K562 (cell line): ENCODE measurements at regions not wholly inside any gene's neighbourhood (a gene's known extent, or its start where the extent isn't known, plus 50 kb on each side); places are given as distances from the start of the nearest gene placed in this dataset.

Experiments used
- ATAC-seq: fragments of 200-7000 bp; cut with Tn5 transposase; 3 replicates; pipeline ENCODE4 v1.9.1; 2020; ENCODE audit warnings: moderate library complexity
- BruUV-seq: library from RNA; stranded (reverse); fragments of 400-500 nt; replicated peaks from 2 replicates; lab custom pipeline; 2021; lab: Mats Ljungman, UMichigan
- CTCF ChIA-PET: fragments of 300-600 bp; formaldehyde crosslinking; extraction: SDS; loops from one replicate; lab custom pipeline; 2021; ENCODE audit warnings: low intra/inter-chr PET ratio; lab: Yijun Ruan, JAX
- POLR2A ChIA-PET: fragments of 300-600, 350-650 bp; sonication (Branson Sonifier 250); formaldehyde crosslinking; extraction: SDS; loops from one replicate; lab custom pipeline; 2021; ENCODE audit warnings: antibody characterized with exemption, inconsistent platforms; lab: Yijun Ruan, JAX
- DNase-seq, 4 experiments: peaks; one replicate each; pipeline versions ENCODE4 v3.0.0 to v3.0.0-alpha.2; 2011 to 2018; ENCODE audit warnings: low spot score in 3 of 4, mixed read lengths in 3 of 4; ENCODE audit errors: extremely low read depth in 1 of 4
- FAIRE-seq: peaks from 2 replicates; lab custom pipeline; 2011; peaks lifted over from hg19 to GRCh38; lab: Jason Lieb, UNC
- H2AFZ ChIP-seq: 2 replicates; pipeline ENCODE4 v1.6.0; 2011; ENCODE audit warnings: low read depth, low read length, control low read depth, inconsistent platforms
- H3K27ac ChIP-seq: fragments of 200-600 bp; 3 replicates; pipeline ENCODE4 v1.8.0; 2011; ENCODE audit warnings: low read depth, mild to moderate bottlenecking, control low read depth, inconsistent platforms, low read length, moderate library complexity, mixed read lengths; ENCODE audit errors: extremely low read depth
- H3K27me3 ChIP-seq, 2 experiments: fragments of 300-600 bp in 1 of 2; 2 replicates in 1 of 2; 3 replicates in 1 of 2; pipeline versions ENCODE4 v1.6.0 to v1.8.0; 2011; ENCODE audit warnings: inconsistent platforms in 2 of 2, low read length in 2 of 2, mild to moderate bottlenecking in 1 of 2, mixed read lengths in 1 of 2, moderate library complexity in 1 of 2; ENCODE audit not compliant: control insufficient read depth in 2 of 2, insufficient read depth in 2 of 2
- H3K36me3 ChIP-seq: fragments of 300-600 bp; 3 replicates; pipeline ENCODE4 v1.8.0; 2011; ENCODE audit warnings: mild to moderate bottlenecking, low read length, inconsistent platforms; ENCODE audit not compliant: control insufficient read depth, insufficient read depth
- H3K4me1 ChIP-seq, 2 experiments: fragments of 200-600 bp in 1 of 2; replicated peaks in 1 of 2; 2 replicates in 1 of 2; 3 replicates in 1 of 2; pipeline versions ENCODE4 v1.5.1 to v1.8.0; 2011; ENCODE audit warnings: inconsistent platforms in 2 of 2, low read length in 2 of 2, mild to moderate bottlenecking in 1 of 2, mixed read lengths in 1 of 2, moderate library complexity in 1 of 2; ENCODE audit not compliant: control insufficient read depth in 2 of 2, insufficient read depth in 2 of 2
- H3K4me2 ChIP-seq: 2 replicates; pipeline ENCODE4 v1.6.1; 2011; ENCODE audit warnings: low read length, control low read depth, inconsistent platforms, mixed read lengths; ENCODE audit not compliant: insufficient read depth
- H3K4me3 ChIP-seq: fragments of 200-600 bp; sonication (generic), shearing (Covaris generic); 2 replicates; pipeline ENCODE4 v1.5.1; 2016; ENCODE audit warnings: control low read depth, inconsistent platforms
- H3K79me2 ChIP-seq: fragments of 200-600 bp; 3 replicates; pipeline ENCODE4 v1.8.0; 2011; ENCODE audit warnings: low read length, inconsistent platforms; ENCODE audit not compliant: control insufficient read depth, insufficient read depth
- H3K9ac ChIP-seq, 2 experiments: 2 replicates each; pipeline versions ENCODE4 v1.6.0 to v1.6.1; 2011; ENCODE audit warnings: low read depth in 2 of 2, low read length in 2 of 2, control low read depth in 1 of 2, inconsistent platforms in 1 of 2, mild to moderate bottlenecking in 1 of 2, mixed read lengths in 1 of 2; ENCODE audit not compliant: insufficient read depth in 1 of 2
- H3K9me1 ChIP-seq: one replicate; pipeline ENCODE4 v1.6.0; 2011; ENCODE audit warnings: inconsistent platforms, mild to moderate bottlenecking, low read length, moderate library complexity; ENCODE audit not compliant: control insufficient read depth, insufficient read depth
- H3K9me3 ChIP-seq: replicated peaks from 2 replicates; pipeline ENCODE4 v1.5.1; 2011; ENCODE audit warnings: low read depth, low read length, inconsistent platforms; ENCODE audit not compliant: control insufficient read depth, insufficient read depth
- H4K20me1 ChIP-seq: replicated peaks from 2 replicates; pipeline ENCODE4 v1.6.1; 2011; ENCODE audit warnings: low read length, inconsistent platforms, mixed read lengths; ENCODE audit not compliant: control insufficient read depth, insufficient read depth
- CBX5 ChIP-seq: IDR thresholded peaks from 2 replicates; pipeline ENCODE4 v1.6.1; 2014; ENCODE audit warnings: low read depth, borderline replicate concordance
- GABPB1 ChIP-seq: sonication (generic); formaldehyde crosslinking; IDR thresholded peaks from 2 replicates; pipeline ENCODE4 v1.8.0; 2022; ENCODE audit warnings: mild to moderate bottlenecking, missing genetic modification reagents
- PATZ1 ChIP-seq: fragments of 250-450 bp; sonication (Bioruptor Pico); IDR thresholded peaks from 2 replicates; pipeline ENCODE4 v1.5.0; 2020; ENCODE audit warnings: mild to moderate bottlenecking, borderline replicate concordance
- POU5F1 ChIP-seq: fragments of 150-350 bp; IDR thresholded peaks from 2 replicates; pipeline ENCODE4 v1.6.1; 2014; ENCODE audit warnings: borderline replicate concordance, low read length, low read depth, mild to moderate bottlenecking; ENCODE audit not compliant: partially characterized antibody
- PTBP1 ChIP-seq: fragments of 200-400 bp; formaldehyde crosslinking; IDR thresholded peaks from 2 replicates; pipeline ENCODE4 v1.6.1; 2017; ENCODE audit warnings: low read depth, low read length
- ZBTB43 ChIP-seq: sonication (generic); formaldehyde crosslinking; IDR thresholded peaks from 2 replicates; pipeline ENCODE4 v1.8.0; 2023; ENCODE audit warnings: mild to moderate bottlenecking, missing genetic modification reagents
- ZFPM2 ChIP-seq: fragments of 250-450 bp; sonication (Bioruptor Pico); IDR thresholded peaks from 2 replicates; pipeline ENCODE4 v1.5.1; 2022; ENCODE audit warnings: mild to moderate bottlenecking
- ZNF518B ChIP-seq: fragments of 250-450 bp; sonication (Bioruptor Pico); IDR thresholded peaks from 2 replicates; pipeline ENCODE4 v1.5.0; 2021; ENCODE audit warnings: mild to moderate bottlenecking, moderate library complexity
- WGBS: fragments of 100-300 bp; shearing (Covaris generic); methylation state at CpG from one replicate; pipeline ENCODE4 v1.1.6; 2016; ENCODE audit warnings: low coverage, mixed read lengths; ENCODE audit not compliant: insufficient coverage; ENCODE audit errors: missing lambda C conversion rate; 5-methylcytosine and 5-hydroxymethylcytosine counted together
- in situ Hi-C: fragments of 300-500 bp; cut with MboI; formaldehyde crosslinking; loops from 4 replicates; pipeline ENCODE4 v1.15.0; 2018; ENCODE audit warnings: inconsistent platforms, mixed read lengths
- intact Hi-C: fragments of 100-400 bp; cut with micrococcal nuclease; formaldehyde crosslinking; loops from 2 replicates; pipeline ENCODE4 v1.14.2; 2022

- intact Hi-C loops (no loop called here), in situ Hi-C loops (no loop called here)
- ChIA-PET POLR2A (interaction anchor here (1.1 kb wide), 1 partner anchor 12 kb away, joined by 5 read pairs; no protein-coding TSS in a partner anchor), CTCF (no interaction called here)
- Histone ChIP-seq H3K36me3 (no peaks in the 10 kb centered on the region), H3K4me2 (no peak overlapping the region), H2AFZ (no peak overlapping the region), H3K9me1 (no peaks in the 10 kb centered on the region), H4K20me1 (no peaks in the 10 kb centered on the region), H3K27ac (no peak overlapping the region), H3K9me3 (no peaks in the 10 kb centered on the region), H3K79me2 (no peaks in the 10 kb centered on the region), H3K4me1 (peaks cover 0 to 8% of the 10 kb centered on the region in 2 experiments; a peak in 2 of 5 replicates), H3K4me3 (no peak overlapping the region), H3K27me3 (peaks cover 19 to 53% of the 10 kb centered on the region in 2 experiments), H3K9ac (no peak overlapping the region)
- 3% methylated on average over 2 of the region's 2 CpGs for WGBS
- ATAC-seq (no peak), DNase-seq (no peak), FAIRE-seq (no peak)
- no TSS peak for BruUV-seq
- TF ChIP-seq GABPB1 (CRISPR knock-in tag) (no peak), ZNF518B (CRISPR knock-in tag) (no peak), PATZ1 (no peak), ZFPM2 (no peak), PTBP1 (no peak), ZBTB43 (CRISPR knock-in tag) (no peak), CBX5 (no peak), POU5F1 (no peak)
Observed at GRCh38 chr3:194983620-194984019, 287.3 kb downstream of the XXYLT1 start.
